Mucosa of descending colon (tissue), 3 donors: ENCODE measurements at regions not wholly inside any gene's neighbourhood (a gene's known extent, or its start where the extent isn't known, plus 50 kb on each side); places are given as distances from the start of the nearest gene placed in this dataset.

ENCODE experiments used
- ATAC-seq: fragments of 200-7000 bp; cut with Tn5 transposase; one replicate; pipeline ENCODE4 v1.9.1; 2020; ENCODE audit warnings: mild to moderate bottlenecking, moderate library complexity
- DNase-seq, 3 donors: peaks; one replicate each; pipeline ENCODE4 v3.0.0-alpha.2; 2020
- H3K36me3 ChIP-seq: fragments of 200-600 bp; one replicate; pipeline ENCODE4 v1.8.0; 2021; ENCODE audit warnings: low read depth, mild to moderate bottlenecking
- H3K4me1 ChIP-seq: fragments of 200-600 bp; one replicate; pipeline ENCODE4 v1.8.0; 2021; ENCODE audit warnings: low read depth, mild to moderate bottlenecking
- H3K4me3 ChIP-seq: fragments of 200-600 bp; one replicate; pipeline ENCODE4 v1.8.0; 2021; ENCODE audit warnings: mild to moderate bottlenecking
- H3K9me3 ChIP-seq: fragments of 200-600 bp; one replicate; pipeline ENCODE4 v1.8.0; 2021; ENCODE audit warnings: mild to moderate bottlenecking
- intact Hi-C, 2 donors: fragments of 100-400 bp; cut with DNase I in 1 of 2; cut with micrococcal nuclease in 1 of 2; formaldehyde crosslinking; loops; one replicate each; pipeline versions ENCODE4 v1.11.0 to v1.11.1; 2022; cut with DNase I, micrococcal nuclease
- TF ChIP-seq, protein P1 (sequence below): fragments of 200-600 bp; IDR thresholded peaks from one replicate; pipeline ENCODE4 v1.8.0; 2022; ENCODE audit warnings: antibody characterized with exemption, mild to moderate bottlenecking
- donor health status: DM: no; HTN: no; CAD: no; lungs with moderate emphysema.
- donor health status: DM: no; HTN: no; CAD: no.
- donor health status: DM: no; HTN: yes; CAD: no.

DNA sequence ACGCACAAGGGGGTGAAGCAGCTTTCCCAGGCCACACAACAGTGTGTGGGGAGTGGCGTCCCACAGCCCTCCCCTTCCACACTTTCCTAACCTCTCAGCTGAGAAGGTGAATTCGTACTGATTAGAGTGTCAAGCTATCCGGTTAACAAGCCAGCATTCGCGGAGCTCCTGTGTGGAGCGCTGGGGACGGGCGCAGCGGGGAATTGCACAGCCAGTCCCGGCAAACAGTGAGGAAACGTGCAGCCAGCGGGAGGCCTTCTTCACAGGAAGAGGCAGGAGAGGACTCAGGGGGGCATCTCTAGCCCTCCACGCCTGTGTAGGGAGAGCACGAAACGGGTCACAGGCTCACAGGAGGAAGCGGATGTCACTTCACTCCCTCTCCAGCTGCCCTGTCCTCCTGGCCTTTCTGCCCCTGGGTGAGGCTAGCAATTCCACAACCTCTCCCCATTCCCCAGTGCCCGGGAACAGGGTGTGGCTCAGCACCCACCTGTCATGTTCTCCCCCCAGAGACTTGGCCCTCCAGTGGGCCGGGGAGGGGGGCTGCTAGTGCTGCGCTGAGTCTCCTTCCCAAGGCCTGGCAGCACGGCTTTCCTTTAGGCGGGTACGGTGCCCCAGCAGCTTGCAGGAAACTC, 117.3 kb downstream of the CPZ start:
- no peaks in the 10 kb centered on the region for H3K4me1 ChIP-seq
- ATAC-seq = no peak
- no peak overlapping the region for H3K4me3 ChIP-seq
- DNase-seq = peak in 1 of 3 donors; percentile 33
- intact Hi-C loops = no loop called here
- H3K36me3 ChIP-seq = no peaks in the 10 kb centered on the region
- H3K9me3 ChIP-seq = peaks cover 19% of the 10 kb centered on the region
- TF ChIP-seq, protein P1, sequence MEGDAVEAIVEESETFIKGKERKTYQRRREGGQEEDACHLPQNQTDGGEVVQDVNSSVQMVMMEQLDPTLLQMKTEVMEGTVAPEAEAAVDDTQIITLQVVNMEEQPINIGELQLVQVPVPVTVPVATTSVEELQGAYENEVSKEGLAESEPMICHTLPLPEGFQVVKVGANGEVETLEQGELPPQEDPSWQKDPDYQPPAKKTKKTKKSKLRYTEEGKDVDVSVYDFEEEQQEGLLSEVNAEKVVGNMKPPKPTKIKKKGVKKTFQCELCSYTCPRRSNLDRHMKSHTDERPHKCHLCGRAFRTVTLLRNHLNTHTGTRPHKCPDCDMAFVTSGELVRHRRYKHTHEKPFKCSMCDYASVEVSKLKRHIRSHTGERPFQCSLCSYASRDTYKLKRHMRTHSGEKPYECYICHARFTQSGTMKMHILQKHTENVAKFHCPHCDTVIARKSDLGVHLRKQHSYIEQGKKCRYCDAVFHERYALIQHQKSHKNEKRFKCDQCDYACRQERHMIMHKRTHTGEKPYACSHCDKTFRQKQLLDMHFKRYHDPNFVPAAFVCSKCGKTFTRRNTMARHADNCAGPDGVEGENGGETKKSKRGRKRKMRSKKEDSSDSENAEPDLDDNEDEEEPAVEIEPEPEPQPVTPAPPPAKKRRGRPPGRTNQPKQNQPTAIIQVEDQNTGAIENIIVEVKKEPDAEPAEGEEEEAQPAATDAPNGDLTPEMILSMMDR = no peak

DNA sequence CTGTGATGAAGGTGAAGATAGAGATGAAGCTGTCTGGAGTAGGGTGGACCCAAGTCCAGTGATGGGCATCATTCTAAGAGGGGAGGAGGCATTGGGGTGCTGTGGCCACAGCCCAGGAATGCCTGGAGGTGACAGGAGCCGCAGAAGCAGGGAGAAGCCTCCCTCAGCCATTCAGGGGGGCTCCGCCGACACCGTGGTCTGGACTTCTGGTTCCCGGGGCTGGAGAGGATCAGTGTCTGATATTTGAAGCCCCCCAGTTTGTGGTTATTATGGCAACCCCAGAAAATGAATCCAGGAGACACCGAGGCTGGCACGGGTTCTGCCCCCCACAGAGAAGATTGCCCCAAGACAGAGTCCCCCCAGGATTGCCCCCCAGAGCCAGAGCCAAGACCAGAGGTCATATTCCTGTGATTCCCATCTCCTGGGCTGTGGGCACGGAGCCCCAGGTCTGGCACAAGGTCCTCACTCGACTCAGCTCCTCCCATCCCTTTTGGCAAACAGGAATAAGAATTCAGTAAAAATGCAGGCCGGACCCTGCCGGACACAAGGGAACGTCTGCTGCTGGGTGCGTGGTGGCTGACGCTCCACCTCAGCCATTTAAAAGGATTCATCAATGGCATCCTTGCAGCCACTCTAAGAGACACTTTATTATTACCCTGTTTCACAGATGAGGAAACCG, 116.6 kb downstream of the CPZ start:
- H3K36me3 ChIP-seq = no peaks in the 10 kb centered on the region
- DNase-seq (no peak), ATAC-seq (no peak)
- TF ChIP-seq, protein P1 = no peak
- H3K9me3 ChIP-seq = peaks cover 12% of the 10 kb centered on the region
- intact Hi-C loops = no loop called here
- no peak overlapping the region for H3K4me3 ChIP-seq
- H3K4me1 ChIP-seq = no peaks in the 10 kb centered on the region

DNA sequence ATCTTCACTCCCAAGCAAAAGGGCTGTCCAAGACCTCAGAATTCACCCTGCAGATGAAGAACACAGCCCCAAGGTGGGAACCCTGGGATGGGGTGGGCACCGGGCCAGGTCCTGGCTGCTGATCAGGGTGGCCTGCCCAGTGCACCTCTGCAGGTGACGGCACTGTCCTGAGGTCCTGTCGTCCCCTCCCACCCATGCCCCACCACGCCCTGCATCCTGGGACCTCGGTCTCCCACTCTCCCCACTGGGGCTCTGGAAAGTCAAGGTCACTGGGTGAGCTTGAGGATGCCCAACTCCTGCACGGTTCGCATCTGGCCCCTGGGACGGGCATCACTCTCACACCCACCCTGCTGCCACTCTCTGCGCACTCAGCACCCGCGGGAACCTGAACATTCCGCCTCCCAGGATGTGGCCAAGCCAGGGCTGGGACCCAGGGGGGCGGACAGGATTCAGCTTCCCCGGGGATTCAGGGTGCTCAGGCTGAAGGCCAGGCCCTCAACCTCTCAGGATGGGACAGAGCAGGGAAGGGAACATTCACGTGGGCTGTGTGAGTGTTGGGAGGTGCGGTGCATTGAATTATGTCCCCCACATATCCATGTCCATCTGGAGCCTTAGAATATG, 115.9 kb downstream of the CPZ start:
- Histone ChIP-seq H3K9me3 (peaks cover 10% of the 10 kb centered on the region), H3K4me3 (no peak overlapping the region), H3K36me3 (no peaks in the 10 kb centered on the region), H3K4me1 (no peaks in the 10 kb centered on the region)
- TF ChIP-seq, protein P1 = no peak
- ATAC-seq = no peak
- intact Hi-C loops = no loop called here
- DNase-seq = peak in 1 of 3 donors; percentile 25

DNA sequence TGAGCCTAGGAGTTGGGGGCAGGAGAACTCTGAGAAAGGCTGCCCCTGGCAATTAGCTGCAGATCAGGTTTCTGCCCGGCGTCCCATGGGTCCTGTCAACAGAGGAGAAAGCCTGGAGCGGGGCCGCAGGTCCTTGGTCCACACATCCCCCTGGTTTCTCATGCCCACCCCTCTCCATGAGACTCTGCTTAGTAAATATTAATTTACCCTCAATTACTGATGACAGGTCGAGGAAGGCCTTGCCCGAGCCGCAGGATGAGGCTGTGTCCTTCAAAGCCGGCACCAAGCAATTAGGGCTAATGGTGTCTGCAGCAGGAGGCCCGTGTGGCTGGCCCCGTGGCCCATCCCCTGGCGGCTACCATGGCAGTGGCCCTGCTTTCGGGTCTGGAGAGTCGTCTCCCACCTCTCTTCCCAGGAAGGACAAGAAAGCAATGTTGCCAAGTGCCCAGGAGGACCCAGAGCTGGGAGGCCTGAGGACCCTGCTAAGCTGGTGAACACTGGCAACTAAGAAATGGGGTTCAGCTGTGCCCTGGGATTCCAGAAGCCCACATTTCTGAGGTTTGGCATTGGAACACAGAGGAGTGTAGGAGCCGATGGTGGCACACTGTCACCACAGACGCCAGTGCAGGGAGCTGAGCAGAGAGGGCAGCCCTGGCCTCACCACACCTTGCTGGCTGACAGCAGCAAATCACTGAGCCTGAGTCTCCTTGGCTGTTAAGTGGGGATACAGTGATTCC, 114.6 kb downstream of the CPZ start:
- Histone ChIP-seq H3K36me3 (no peaks in the 10 kb centered on the region), H3K4me1 (no peaks in the 10 kb centered on the region), H3K4me3 (no peak overlapping the region), H3K9me3 (no peaks in the 10 kb centered on the region)
- intact Hi-C loops = no loop called here
- TF ChIP-seq, protein P1 = no peak
- ATAC-seq (no peak), DNase-seq (peak in 1 of 3 donors; percentile 17)

DNA sequence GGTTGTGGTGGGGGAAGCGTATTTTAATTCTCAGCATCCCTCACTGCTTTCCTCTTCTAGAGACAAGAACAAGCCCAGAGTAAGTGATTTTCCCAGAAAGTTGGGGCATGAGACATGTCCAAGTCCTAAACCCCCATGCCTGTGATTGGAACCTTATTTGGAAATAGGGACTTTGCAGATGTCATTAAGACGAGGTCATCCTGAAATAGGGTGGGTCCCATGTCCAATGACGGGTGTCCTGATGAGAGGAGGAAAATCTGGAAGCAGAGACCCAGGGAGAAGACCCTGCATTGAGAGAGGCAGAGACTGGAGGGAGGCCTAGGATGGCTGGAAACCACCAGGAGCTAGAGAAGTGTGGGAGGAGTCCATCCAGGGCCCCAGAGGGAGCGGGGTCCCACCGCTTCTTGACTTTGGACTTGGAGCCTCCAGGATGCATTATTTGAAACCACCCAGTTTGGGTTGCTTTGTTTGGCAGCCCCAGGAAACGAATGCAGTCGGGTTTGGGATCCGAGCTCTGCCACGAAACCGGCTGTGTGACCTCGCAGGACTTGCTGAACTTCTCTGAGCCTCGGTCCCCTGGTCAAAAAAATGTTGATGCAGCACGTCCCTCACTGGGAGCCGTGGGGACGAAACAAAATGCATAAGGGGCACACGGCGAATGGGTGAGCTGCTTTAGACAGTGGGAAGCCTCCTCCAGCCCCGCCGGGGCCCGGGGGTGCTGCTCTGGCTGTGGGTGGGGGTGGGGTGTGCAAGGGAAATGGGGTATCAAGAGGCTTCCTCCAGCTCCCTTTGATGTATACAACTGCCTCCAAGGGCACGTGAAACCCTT, 113.9 kb downstream of the CPZ start:
- H3K9me3 ChIP-seq = no peaks in the 10 kb centered on the region
- H3K4me1 ChIP-seq = no peaks in the 10 kb centered on the region
- intact Hi-C loops = no loop called here
- DNase-seq (peak in 1 of 3 donors; percentile 17), ATAC-seq (no peak)
- no peak overlapping the region for H3K4me3 ChIP-seq
- no peaks in the 10 kb centered on the region for H3K36me3 ChIP-seq
- TF ChIP-seq, protein P1 = no peak
